Smooth muscle cell (in vitro differentiated cells): ENCODE measurements at regions not wholly inside any gene's neighbourhood (a gene's known extent, or its start where the extent isn't known, plus 50 kb on each side); places are given as distances from the start of the nearest gene placed in this dataset.

Experiments used
- DNase-seq: peaks from one replicate; lab custom pipeline; 2025; ENCODE audit not compliant: unreplicated experiment; lab: John Stamatoyannopoulos, UW
- H2AFZ ChIP-seq: fragments of 200-600 bp; sonication (generic); 2 replicates; pipeline ENCODE4 v1.6.0; 2016; ENCODE audit warnings: antibody characterized with exemption, low read depth, mild to moderate bottlenecking
- H3F3A ChIP-seq: fragments of 200-600 bp; sonication (generic); 2 replicates; pipeline ENCODE4 v1.6.0; 2017; ENCODE audit warnings: antibody characterized with exemption, low read depth
- H3K27ac ChIP-seq: fragments of 200-600 bp; sonication (generic); 2 replicates; pipeline ENCODE4 v1.5.1; 2016; ENCODE audit warnings: low read depth, mild to moderate bottlenecking
- H3K27me3 ChIP-seq: fragments of 200-600 bp; sonication (generic); 2 replicates; pipeline ENCODE4 v1.6.1; 2016; ENCODE audit warnings: low read depth, mild to moderate bottlenecking
- H3K36me3 ChIP-seq: fragments of 200-600 bp; sonication (generic); 2 replicates; pipeline ENCODE4 v1.5.1; 2016; ENCODE audit warnings: low read depth
- H3K4me1 ChIP-seq: fragments of 200-600 bp; sonication (generic); 2 replicates; pipeline ENCODE4 v1.5.1; 2016; ENCODE audit warnings: low read depth
- H3K4me2 ChIP-seq: fragments of 200-600 bp; sonication (generic); 2 replicates; pipeline ENCODE4 v1.6.0; 2016; ENCODE audit warnings: mild to moderate bottlenecking
- H3K4me3 ChIP-seq: fragments of 200-600 bp; sonication (generic); 2 replicates; pipeline ENCODE4 v1.5.1; 2016; ENCODE audit warnings: mild to moderate bottlenecking
- H3K79me2 ChIP-seq: fragments of 200-600 bp; sonication (generic); 2 replicates; pipeline ENCODE4 v1.6.0; 2016; ENCODE audit warnings: low read depth, mild to moderate bottlenecking
- H3K9ac ChIP-seq: fragments of 200-600 bp; sonication (generic); 2 replicates; pipeline ENCODE4 v1.6.0; 2016; ENCODE audit warnings: low read depth
- H3K9me3 ChIP-seq: fragments of 200-600 bp; sonication (generic); replicated peaks from 2 replicates; pipeline ENCODE4 v1.5.1; 2016; ENCODE audit warnings: low read depth
- H4K20me1 ChIP-seq: fragments of 200-600 bp; sonication (generic); 2 replicates; pipeline ENCODE4 v1.6.0; 2016; ENCODE audit warnings: low read depth
- CTCF ChIP-seq: fragments of 200-600 bp; sonication (generic); IDR thresholded peaks from 2 replicates; pipeline ENCODE4 v1.5.1; 2017; ENCODE audit warnings: borderline replicate concordance, mild to moderate bottlenecking, antibody characterized with exemption; ENCODE audit not compliant: insufficient read depth, poor library complexity, severe bottlenecking
- WGBS: methylation state at CpG from one replicate; pipeline ENCODE4 v1.1.7; 2016; ENCODE audit warnings: low lambda C conversion rate; 5-methylcytosine and 5-hydroxymethylcytosine counted together

- TF ChIP-seq CTCF: no peak
- no peak overlapping the region for H3K4me3 ChIP-seq
- no peak overlapping the region for H3K4me2 ChIP-seq
- H3K27me3 ChIP-seq: no peaks in the 10 kb centered on the region
- H3F3A ChIP-seq: no peaks in the 10 kb centered on the region
- H3K36me3 ChIP-seq: no peaks in the 10 kb centered on the region
- WGBS: 90% methylated on average over 6 of the region's 6 CpGs
- H4K20me1 ChIP-seq: no peaks in the 10 kb centered on the region
- H3K9ac ChIP-seq: no peak overlapping the region
- no peaks in the 10 kb centered on the region for H3K4me1 ChIP-seq
- H2AFZ ChIP-seq: no peak overlapping the region
- no peak overlapping the region for H3K27ac ChIP-seq
- no peaks in the 10 kb centered on the region for H3K9me3 ChIP-seq
- no peaks in the 10 kb centered on the region for H3K79me2 ChIP-seq
- no peak for DNase-seq
Measured at GRCh38 chr2:78541088-78541450, 484.4 kb upstream of the REG3G start.

GRCh38 chr2:78541451-78542267, 483.8 kb upstream of the REG3G start:
- H2AFZ ChIP-seq: no peak overlapping the region
- H3K4me1 ChIP-seq: no peaks in the 10 kb centered on the region
- DNase-seq: no peak
- no peaks in the 10 kb centered on the region for H3K27me3 ChIP-seq
- no peak overlapping the region for H3K4me3 ChIP-seq
- no peak for TF ChIP-seq CTCF
- H3K4me2 ChIP-seq: no peak overlapping the region
- H3K27ac ChIP-seq: no peak overlapping the region
- WGBS: 90% methylated on average over 13 of the region's 17 CpGs
- H3F3A ChIP-seq: no peaks in the 10 kb centered on the region
- no peaks in the 10 kb centered on the region for H4K20me1 ChIP-seq
- no peak overlapping the region for H3K9ac ChIP-seq
- no peaks in the 10 kb centered on the region for H3K36me3 ChIP-seq
- H3K9me3 ChIP-seq: no peaks in the 10 kb centered on the region
- H3K79me2 ChIP-seq: no peaks in the 10 kb centered on the region

- no peaks in the 10 kb centered on the region for H3K9me3 ChIP-seq
- DNase-seq: no peak
- no peaks in the 10 kb centered on the region for H4K20me1 ChIP-seq
- no peaks in the 10 kb centered on the region for H3K36me3 ChIP-seq
- 95% methylated on average over 14 of the region's 14 CpGs for WGBS
- H3K9ac ChIP-seq: no peak overlapping the region
- no peaks in the 10 kb centered on the region for H3K79me2 ChIP-seq
- H2AFZ ChIP-seq: no peak overlapping the region
- H3K27ac ChIP-seq: no peak overlapping the region
- H3K4me1 ChIP-seq: no peaks in the 10 kb centered on the region
- H3K4me2 ChIP-seq: no peak overlapping the region
- H3F3A ChIP-seq: no peaks in the 10 kb centered on the region
- H3K27me3 ChIP-seq: no peaks in the 10 kb centered on the region
- TF ChIP-seq CTCF: no peak
- H3K4me3 ChIP-seq: no peak overlapping the region
Measured at GRCh38 chr2:78546843-78547242, 478.7 kb upstream of the REG3G start.

- Histone ChIP-seq H3K9ac (no peak overlapping the region), H2AFZ (no peak overlapping the region), H3K36me3 (no peaks in the 10 kb centered on the region), H3K4me1 (peaks cover 12% of the 10 kb centered on the region), H3K4me2 (no peak overlapping the region), H3K27me3 (no peaks in the 10 kb centered on the region), H3K79me2 (no peaks in the 10 kb centered on the region), H3K9me3 (no peaks in the 10 kb centered on the region), H3F3A (no peaks in the 10 kb centered on the region), H3K4me3 (no peak overlapping the region), H3K27ac (no peak overlapping the region), H4K20me1 (no peaks in the 10 kb centered on the region)
- WGBS: 82% methylated on average over 2 of the region's 2 CpGs
- no peak for TF ChIP-seq CTCF
- no peak for DNase-seq
Measured at GRCh38 chr2:78549766-78550165, 475.7 kb upstream of the REG3G start.
